ENCODE measurements at regions not wholly inside any gene's neighbourhood (a gene's known extent, or its start where the extent isn't known, plus 50 kb on each side); places are given as distances from the start of the nearest gene placed in this dataset.

DNA sequence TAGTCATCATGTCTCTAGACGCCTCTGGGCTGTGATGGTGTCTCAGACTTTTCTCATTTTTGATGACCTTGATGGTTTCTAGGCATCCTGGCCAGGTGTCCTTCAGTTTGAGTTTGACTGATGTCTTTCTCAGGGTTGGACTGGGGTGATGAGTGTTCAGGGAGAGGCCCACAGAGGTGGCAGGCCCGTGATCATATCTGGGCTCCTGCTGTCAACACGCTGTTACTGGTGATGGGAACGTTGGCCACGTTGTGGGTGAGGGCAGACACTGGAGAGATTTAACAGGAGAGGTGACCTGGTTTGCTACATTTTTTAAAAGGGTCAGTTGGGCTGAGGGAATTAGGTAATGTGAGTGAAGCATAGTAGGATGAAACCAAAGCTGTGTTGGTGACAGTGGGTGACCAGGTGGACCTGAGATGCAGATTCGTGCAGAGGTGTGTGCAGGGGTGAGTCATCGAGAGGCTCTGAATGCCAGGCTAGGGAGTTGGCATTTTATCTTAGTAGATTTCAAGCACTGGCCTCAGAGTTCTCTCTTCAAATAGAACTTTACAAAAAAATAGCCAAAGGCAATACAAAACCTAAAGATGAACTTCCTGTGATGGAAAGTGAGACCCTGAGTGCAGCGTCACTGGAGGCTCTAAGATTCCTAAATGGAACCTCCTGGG is 174.1 kb downstream of the CDH26 start:
- no peak overlapping the region for H3K4me3 ChIP-seq (ENCODE audit: low read depth, poor library complexity, severe bottlenecking)
- no peak for DNase-seq (ENCODE audit: low spot score in 2 of 2)
- TF ChIP-seq, protein P1, sequence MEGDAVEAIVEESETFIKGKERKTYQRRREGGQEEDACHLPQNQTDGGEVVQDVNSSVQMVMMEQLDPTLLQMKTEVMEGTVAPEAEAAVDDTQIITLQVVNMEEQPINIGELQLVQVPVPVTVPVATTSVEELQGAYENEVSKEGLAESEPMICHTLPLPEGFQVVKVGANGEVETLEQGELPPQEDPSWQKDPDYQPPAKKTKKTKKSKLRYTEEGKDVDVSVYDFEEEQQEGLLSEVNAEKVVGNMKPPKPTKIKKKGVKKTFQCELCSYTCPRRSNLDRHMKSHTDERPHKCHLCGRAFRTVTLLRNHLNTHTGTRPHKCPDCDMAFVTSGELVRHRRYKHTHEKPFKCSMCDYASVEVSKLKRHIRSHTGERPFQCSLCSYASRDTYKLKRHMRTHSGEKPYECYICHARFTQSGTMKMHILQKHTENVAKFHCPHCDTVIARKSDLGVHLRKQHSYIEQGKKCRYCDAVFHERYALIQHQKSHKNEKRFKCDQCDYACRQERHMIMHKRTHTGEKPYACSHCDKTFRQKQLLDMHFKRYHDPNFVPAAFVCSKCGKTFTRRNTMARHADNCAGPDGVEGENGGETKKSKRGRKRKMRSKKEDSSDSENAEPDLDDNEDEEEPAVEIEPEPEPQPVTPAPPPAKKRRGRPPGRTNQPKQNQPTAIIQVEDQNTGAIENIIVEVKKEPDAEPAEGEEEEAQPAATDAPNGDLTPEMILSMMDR (IDR thresholded peaks at IDR 0.05) = no peak
- no peak for TF ChIP-seq POLR2A (IDR thresholded peaks at IDR 0.05)
- WGBS, 2 donors = 73 to 74% methylated on average over 8 of the region's 8 CpGs
- intact Hi-C loops (cut with DNase I; ENCODE audit: low total_unique reads) = no loop called here

DNA sequence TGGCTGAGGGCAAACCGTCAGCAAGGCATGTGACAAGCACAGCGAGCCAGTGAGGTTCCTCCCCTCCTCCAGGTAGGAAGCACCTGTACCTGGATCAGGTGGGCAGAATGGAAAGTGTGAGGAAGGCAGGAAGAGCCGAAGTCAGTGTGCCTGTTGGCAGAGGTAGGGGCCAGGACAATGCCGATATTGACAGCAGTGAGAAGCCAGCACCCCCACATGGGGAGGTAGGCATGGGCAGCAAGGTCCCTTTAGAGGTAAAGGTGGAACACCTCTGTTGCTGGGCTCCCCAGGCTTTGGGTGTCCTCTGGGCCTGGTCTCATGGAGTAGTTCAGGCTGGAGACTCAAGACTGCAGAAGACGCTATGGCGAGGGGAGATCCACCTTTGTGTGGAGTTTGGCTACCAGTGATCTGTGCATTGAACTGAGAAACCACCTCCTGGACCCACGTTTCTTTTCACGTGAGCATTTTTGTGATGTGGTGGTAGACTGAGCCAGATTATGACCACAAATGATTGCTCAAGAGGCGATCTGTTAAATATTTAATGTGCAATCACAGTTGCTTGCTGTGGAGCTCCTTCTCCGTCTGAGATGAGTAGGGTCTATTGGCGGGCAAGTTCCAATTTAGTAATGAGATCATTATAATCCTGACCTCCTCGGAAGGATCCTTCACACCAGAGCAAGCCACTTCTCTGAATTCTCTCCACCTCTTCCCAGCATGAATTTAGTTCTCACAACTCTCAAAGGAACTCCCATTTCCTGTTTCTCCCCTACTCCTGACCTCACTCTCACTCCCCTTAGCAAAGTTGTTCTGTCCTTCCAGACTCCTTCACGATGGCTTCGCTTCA is 174.8 kb downstream of the CDH26 start:
- no peak for DNase-seq (ENCODE audit: low spot score in 2 of 2)
- H3K4me3 ChIP-seq (ENCODE audit: low read depth, poor library complexity, severe bottlenecking) = no peak overlapping the region
- WGBS, 2 donors = 78 to 80% methylated on average over 14 of the region's 14 CpGs
- TF ChIP-seq, protein P1 (IDR thresholded peaks at IDR 0.05) = no peak
- TF ChIP-seq POLR2A (IDR thresholded peaks at IDR 0.05) = no peak
- intact Hi-C loops (cut with DNase I; ENCODE audit: low total_unique reads) = no loop called here

DNA sequence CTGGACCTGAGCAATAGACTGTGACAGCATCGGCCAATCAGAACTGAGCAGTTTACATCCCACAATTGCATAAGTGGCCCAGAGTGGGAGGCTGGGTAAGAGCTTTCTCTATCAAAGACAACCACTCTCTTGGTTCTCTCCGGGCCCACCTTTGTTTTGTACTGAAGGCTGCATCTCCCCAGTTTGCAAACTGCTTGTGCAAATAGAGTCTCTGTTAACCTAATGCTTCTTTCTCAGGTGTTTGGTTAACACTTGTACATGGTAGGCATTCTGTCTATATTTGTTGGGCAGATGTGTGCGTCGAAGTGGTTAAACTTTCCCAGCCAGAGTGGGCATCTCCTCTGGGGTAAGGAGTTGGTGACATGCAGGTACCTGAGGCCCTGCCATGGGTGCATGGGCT is 177.1 kb downstream of the CDH26 start:
- DNase-seq (ENCODE audit: low spot score in 2 of 2) = no peak
- WGBS, 2 donors = 95 to 98% methylated on average over 4 of the region's 4 CpGs
- no peak for TF ChIP-seq POLR2A (IDR thresholded peaks at IDR 0.05)
- TF ChIP-seq, protein P1 (IDR thresholded peaks at IDR 0.05) = no peak
- H3K4me3 ChIP-seq (ENCODE audit: low read depth, poor library complexity, severe bottlenecking) = no peak overlapping the region
- intact Hi-C loops (cut with DNase I; ENCODE audit: low total_unique reads) = no loop called here

DNA sequence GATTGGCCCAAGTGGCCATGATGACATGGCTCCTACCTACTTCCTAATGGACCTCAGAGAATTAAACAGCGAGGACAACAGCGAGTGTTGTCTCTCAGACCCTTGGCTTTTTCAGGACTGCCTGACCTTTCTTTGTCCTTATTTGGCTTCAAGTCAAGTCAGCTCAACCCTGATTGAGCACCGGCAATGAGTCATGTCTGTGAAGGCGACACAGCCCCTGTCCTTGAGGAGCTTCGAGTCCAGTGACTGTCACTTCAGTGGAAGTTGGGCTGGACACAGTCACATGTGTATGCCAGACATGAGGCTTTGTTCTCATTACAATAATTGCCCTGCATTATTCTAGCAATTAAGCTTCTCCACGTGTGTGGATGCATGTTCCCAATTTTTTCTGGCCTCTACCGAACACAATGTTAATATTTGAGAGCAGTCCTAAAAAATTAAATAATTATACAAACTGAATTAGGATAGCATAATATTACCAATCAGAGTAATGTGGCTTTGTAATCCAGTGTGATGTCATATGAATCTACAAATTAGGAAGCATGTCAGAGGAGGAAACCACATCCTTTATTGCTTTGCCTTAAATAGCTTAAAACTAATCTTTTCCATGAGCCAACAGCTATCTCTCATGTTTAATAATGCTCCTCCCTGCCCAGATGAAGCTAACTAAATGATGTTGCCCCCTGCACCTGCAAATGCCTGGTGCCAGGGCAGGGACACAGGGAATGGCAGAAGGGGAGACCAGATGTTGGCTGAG is 178.6 kb downstream of the CDH26 start:
- H3K4me3 ChIP-seq (ENCODE audit: low read depth, poor library complexity, severe bottlenecking) = no peak overlapping the region
- TF ChIP-seq, protein P1 (IDR thresholded peaks at IDR 0.05) = no peak
- TF ChIP-seq POLR2A (IDR thresholded peaks at IDR 0.05) = no peak
- DNase-seq (ENCODE audit: low spot score in 2 of 2) = no peak
- intact Hi-C loops (cut with DNase I; ENCODE audit: low total_unique reads) = no loop called here
- 44 to 67% methylated on average over 7 of the region's 7 CpGs for WGBS, 2 donors

DNA sequence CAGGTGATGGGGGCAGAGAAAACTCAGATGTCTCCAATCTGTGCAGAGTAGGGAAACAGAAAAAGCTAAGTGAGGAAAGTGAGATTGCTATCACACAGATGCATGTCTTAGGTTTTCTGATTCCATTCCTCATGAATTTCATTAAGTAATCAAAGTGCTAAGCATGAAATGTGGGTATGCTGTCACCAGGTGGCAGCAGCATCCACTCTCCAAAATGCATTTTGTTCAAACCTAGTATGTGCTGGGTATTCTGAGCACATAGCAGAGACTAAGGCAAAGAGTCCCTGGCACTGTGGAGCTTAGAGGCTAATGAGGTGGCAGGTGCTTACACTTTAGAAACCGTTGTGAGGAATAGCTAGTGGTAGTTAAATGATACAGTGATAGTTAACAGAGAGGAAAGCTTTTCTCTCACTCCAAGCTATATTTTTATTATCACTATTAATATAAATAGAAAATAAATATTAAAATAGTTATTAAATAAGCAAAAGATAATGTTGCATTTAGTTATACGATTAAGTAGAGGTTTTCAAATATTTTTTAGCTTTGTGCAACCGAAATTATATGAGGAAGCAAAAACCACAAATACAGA is 179.5 kb downstream of the CDH26 start:
- TF ChIP-seq, protein P1 (IDR thresholded peaks at IDR 0.05) = no peak
- no peak for TF ChIP-seq POLR2A (IDR thresholded peaks at IDR 0.05)
- 55 to 74% methylated on average over 3 of the region's 3 CpGs for WGBS, 2 donors
- no peak overlapping the region for H3K4me3 ChIP-seq (ENCODE audit: low read depth, poor library complexity, severe bottlenecking)
- intact Hi-C loops (cut with DNase I; ENCODE audit: low total_unique reads) = no loop called here
- no peak for DNase-seq (ENCODE audit: low spot score in 2 of 2)

All from lower leg skin (tissue), 4 donors.